HG02642 (cell line): ENCODE measurements at regions not wholly inside any gene's neighbourhood (a gene's known extent, or its start where the extent isn't known, plus 50 kb on each side); places are given as distances from the start of the nearest gene placed in this dataset.

Experiments used
- ATAC-seq: cut with Tn5 transposase; IDR thresholded peaks from one replicate; pipeline ENCODE4 v1.9.1; 2021; ENCODE audit warnings: mild to moderate bottlenecking; ENCODE audit not compliant: unreplicated experiment, poor library complexity

DNA sequence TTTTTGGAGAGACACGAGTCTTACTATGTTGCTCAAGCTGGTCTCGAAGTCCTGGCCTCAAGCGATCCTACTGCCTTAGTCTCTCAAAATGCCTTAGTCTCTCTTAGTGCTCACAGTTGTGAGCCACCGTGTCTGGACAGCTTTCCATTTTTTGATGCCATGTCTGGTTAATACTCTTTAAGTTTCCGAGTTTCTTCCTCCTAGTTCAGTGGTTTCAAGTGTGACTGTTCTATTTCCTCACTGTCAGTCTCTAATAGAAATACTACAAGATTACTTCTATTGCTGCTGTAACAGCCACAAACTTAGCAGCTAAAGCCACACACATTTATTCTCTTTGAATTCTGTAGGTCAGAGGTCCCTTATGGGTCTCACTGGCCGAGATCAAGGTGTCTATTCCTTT, 125.1 kb upstream of the MGAT5 start:
- ATAC-seq, result no peak

DNA sequence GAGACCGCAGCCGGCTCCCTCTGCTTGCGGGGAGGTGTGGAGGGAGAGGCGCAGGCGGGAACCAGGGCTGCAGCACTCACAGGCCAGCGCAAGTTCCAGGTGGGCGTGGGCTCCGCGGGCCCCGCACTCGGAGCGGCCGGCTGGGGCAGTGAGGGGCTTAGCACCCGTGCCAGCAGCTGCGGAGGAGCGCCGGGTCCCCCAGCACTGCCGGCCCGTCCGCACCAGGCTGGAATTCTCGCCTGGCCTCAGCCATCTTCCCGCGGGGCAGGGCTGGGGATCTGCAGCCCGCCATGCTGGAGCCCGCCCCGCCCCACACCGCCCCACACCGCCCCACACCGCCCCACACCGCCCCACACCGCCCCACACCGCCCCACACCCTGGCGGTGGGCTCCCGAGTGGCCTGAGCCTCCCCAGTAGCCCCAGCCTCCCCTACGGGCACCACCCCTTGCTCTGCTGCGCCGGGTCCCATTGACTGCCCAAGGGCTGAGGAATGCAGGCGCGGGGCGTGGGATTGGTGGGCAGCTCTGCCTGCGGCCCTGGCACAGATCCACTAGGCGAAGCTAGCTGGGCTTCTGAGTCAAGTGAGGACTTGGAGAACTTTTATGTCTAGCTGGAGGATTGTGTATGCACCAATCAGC, 123.9 kb upstream of the MGAT5 start:
- no peak for ATAC-seq

DNA sequence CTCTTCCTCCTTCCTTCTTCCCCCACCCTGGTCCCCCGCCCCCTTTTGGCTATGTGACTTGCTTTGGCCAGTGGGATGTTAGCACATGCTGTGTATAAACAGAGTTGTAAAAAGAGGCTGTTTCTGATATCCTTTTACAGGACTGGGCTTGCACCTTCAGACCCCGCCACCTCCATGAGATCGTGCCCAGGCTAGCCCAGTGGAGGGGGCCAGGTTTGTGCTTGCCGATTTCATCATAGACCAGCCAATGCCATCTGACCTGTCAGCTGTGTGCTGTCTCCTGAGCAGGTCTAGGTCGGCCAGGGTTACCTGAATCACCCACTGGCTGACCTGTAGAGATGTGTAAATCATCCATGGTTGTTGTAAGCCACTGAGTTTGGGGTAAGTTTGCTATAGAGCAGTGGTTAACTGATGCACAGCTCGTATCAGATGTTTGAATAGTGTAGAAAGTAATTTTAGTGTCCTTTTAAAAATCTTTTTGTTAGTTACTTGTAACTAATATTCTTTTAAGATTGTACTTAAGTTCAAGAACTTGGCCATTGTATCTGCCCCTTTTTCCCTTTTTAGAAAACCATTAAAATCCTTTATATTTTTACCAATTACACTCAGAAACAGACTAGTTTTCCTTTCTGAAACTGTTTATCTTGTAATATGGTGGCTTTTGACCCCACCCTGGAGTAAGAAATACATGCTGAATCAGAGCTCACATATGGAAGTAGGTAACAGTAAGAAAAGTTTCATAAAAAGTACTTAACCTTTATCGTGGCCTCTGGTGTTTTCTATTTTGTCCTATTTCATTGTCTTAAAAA, 122.0 kb upstream of the MGAT5 start:
- no peak for ATAC-seq

DNA sequence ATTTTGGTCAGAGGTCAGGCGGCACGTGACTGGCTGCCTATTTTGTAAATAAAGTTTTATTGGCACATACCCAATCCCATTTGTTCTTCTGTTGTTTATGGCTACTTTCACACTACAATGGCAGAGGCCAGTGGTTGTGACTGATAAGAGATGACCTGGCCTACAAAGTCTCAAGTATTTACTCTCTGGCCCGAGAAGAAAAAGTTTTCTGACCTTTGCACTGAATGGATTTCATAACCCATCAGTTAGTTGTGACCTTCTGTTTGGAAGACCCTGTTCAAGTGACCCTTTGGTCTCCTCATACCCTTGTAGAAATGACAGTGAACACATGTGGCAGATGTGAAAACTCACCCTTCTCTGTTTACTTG, 121.4 kb upstream of the MGAT5 start:
- ATAC-seq, result no peak

DNA sequence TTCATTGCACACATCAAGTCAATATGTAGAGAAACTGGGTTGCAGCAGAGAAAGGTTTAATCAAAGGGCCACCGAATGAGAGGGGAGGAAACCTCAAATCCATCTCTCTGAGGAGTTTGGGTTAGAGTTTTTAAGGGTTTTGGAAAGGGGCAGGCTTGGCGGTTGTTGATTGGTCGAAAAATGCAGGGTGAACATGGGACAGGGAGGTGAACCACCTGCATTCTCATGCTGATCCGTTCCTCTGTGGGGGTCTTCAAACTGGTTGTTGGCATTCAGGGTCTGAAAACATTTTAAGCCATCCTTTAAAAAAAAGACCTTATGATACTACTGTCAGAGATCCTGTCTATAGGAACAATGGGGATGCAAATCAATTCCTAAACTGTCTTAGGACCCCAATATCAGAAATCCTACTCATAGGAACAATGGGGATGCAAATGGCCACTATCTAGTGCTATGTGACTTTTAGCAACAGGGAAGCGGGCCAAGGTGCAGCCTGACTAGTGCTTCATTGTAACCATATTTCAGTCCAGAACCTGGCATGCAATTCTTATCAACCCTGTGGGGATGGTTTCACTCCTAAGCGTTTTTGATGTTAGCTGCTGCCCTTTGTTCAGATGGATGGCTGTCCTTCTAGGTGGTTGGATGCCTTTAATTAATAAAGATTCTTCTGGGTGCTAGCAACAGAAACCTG, 120.1 kb upstream of the MGAT5 start:
- ATAC-seq, result no peak

DNA sequence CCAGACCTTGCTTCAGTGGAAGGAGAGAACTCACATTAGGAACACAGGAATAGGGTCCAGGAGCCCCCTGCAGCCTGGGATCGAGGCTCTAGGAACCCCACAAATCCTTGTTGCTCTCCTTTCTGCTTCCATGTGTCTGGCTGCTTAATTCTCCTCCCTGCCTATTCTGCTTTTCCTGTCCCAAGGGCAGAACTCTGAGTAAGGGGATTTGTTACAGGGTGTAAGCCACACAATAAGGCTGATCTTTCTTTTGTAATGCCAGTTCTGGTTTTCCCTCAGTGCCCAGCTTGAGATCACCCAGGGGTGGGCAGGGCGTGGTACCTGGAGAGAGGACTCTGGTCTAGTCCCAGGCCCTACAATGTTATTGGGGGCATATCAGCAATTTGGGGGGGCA, 119.6 kb upstream of the MGAT5 start:
- no peak for ATAC-seq

DNA sequence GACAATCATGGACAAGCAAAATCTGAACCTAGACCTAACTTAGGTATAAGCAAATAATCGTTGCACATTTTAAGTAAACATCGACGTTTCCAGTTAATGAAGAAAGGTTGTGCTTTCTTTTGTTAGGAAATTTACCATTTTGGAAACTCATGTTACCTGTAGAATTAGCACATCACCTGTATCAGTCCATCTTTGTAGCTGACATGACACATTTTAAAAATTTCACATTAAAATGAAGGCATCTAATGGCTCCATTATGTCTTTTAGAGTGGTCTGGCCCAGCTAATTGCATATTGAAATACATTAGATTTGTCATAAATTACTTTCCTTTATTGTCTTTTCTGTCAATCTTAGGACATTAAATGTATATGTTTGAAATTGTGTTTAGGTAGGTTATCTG, 119.0 kb upstream of the MGAT5 start:
- no peak for ATAC-seq

DNA sequence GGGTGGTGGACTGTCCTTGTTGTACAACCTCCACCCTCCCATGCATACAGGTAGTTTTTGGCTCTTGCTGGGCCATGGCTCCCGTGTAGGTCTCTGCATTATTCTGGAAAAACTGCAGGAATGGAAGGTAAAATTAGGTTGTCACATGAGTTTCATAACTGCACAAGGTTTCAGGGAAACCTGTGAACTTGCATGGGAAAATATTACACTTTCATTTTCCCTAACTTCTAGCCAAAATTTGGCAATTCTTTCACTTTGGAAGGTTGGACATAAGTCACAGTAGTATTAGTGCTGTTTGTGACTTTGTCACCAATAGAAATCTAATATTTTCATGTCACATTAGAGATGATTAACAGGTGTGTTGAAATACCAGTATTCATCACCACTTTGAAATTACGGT, 118.1 kb upstream of the MGAT5 start:
- no peak for ATAC-seq

DNA sequence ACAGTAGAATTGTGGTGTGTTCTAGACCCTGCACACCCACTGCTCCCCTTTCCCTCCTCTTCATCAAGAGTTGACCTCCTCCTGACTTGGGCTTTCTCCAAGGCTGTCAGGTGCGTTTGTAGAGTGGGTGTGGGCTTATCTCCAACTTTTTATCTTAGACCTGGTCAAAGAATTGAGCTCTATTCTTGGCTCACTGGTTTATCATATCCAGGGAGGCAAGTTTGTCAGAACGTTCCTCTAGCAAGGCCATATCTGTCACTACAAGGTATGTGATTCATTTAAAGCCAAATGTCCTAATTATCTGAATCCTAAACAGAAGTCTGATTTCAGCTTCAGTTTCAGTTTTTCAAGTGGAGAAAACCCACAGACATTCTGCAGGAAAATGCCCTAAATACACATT, 117.1 kb upstream of the MGAT5 start:
- no peak for ATAC-seq

DNA sequence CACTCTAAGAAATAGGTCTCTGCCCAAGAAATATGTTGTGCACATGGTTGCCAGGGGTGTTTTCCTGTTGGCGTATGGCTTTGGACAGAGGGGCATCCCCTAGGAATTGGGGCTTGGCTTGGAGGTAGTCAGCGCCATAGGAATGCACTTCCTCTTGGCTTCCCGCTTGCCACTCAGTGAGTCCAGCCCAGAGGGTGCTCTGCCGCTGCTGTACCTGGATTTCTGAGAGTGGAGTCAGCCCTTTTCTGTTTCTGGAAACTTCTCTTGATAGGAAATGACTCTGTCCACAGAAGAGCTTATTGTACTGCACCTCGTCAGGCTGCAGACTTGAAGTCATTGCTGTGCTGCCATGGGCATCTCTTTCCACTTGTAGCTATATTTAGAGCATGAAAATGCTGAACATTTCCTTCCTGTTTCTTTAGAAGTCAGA, 116.7 kb upstream of the MGAT5 start:
- ATAC-seq, result no peak

DNA sequence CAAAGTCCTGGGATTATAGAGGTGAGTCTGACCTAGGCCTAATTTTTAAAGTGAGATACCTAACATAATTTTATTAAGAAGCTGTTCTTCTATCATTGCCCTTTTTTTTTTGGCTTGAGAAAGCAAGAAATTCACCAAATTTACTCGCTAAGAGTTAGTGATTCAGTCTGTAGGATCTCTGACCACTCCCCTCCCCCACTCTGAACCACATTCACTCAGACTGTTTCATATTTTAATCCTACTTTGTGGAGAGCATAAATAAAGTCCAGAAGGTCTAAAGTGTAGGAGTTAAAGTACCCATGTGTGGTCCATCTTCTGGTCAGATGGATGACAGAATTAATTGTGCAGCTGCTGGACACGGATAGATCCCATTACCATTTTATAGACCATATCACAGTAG, 115.8 kb upstream of the MGAT5 start:
- no peak for ATAC-seq

DNA sequence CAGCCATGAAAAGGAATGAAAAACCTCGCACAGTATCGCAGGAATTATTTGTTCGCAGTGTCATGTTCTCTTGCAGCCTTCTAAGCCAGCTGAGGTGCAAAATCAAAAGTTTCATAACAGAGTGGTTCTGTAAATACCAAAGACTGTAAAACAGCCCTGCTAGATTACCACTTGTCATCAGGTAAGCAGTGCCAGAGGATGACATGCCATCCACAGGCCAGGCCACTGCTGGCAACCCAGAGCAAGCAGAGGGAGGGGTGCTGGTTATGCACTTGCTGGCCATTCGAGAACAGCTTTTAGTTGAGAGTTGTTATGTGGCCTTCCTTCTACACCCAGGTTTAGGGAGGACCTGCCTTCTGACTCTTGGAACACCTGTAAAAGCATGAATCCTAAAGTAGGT, 114.3 kb upstream of the MGAT5 start:
- no peak for ATAC-seq

DNA sequence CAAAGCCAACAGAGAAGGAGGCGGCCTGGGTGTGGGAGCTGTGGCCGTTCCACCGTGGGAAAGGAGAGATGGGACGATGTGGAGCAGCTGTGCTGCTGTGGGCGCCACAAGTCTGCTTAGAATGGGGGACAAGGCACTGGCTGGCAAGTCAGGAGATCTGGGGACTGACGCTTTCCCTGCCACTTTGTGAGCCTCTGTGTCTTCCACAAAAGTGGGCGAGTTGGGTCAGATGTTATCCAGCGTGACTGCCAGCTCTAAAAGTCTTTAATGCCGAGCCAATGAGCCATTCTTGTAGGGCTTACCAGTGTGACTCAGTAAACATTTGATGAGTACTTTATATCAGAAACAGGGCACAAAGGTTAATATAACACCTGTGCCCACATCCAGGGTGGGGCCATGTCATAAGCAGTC, 113.6 kb upstream of the MGAT5 start:
- no peak for ATAC-seq

DNA sequence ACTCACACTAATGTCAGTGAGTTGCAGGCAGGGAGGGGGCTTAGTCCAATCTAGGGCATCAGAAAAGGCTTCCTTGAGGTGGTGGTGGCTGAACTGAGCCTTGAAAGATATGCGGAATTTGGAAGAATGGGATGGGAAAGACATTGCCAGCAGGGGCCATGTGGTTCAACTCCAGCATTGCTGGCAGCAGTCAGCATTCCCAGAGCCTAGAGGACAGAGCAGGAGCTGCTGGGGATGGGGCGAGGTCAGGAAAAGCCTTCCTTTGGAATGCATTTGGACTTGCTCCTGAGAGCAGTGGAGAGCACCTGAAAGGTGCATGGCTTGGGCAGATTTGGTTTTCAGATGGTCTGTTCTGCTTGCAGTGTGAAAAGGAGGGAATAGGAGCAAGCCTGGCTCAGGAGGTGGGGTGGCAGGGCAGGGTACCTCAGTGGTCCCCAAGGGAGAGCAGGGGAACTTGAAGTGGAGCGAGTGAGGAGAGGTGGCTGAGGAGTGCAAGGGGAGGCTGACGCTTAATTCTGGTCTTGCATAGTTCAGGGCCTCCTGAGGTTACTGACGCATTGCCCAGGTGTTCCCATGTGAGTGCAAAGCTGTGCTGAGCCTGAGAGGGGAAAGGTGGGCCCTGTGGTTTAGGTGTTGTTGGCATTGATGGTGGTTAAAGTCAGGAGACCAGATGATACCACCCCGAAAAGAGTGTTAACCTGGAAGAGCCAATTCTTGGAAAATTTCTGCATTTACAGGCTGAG, 112.1 kb upstream of the MGAT5 start:
- no peak for ATAC-seq

DNA sequence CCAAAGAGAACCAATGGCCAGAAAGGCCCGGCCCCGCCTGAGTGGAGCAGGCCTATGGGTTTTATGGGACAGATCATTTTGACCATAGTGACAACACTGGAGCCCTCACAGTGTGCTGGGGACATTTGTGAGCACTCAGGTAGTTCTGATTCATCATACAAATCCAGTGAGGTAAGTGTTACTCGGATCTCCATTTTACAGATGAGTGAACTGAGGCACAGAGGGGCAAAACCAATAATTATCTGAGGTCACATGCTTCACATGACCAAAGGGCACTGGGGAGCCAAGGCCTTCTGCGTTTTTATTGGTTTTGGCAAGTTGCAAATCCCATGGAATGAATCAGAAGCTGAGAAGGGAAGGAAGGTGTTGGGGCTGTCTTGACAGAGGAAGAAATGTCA, 111.5 kb upstream of the MGAT5 start:
- no peak for ATAC-seq

DNA sequence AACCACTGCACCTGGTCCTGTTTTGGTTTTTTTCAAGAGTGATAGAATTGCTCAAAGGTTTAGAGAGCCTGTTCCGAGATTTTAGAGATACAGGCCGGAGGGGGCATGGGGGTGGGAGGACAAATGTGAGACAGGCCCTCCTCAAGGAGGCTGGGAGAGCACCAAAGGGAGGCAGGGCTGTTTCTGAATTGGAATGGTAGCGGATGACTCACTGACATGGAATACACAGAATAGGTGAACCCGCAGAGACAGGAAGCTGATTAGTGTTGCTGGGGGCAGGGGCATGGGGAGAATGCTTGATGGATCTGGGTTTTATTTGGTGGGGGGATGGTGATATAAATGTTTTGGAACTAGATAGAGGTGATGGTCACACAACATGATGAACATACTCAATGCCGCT, 111.0 kb upstream of the MGAT5 start:
- ATAC-seq, result no peak

DNA sequence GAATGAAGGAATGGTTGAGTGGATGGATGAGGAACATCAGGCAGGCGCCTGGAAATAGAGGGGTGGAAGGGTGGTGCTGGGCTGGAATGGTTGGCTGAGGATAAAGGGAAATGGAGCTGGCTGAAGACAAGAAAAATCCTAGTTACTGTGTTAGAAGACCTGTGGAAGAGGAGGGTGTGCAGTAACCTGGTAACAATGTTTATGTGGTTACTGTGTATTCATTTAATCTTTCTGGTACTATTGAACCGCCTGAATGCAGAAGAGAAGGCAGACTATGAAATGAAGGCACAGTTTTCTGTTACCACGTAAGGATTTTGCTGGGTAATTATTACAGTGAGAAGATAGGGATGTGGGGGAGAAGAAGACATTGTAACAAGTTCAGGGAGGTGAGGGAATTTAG, 110.3 kb upstream of the MGAT5 start:
- ATAC-seq, result no peak

DNA sequence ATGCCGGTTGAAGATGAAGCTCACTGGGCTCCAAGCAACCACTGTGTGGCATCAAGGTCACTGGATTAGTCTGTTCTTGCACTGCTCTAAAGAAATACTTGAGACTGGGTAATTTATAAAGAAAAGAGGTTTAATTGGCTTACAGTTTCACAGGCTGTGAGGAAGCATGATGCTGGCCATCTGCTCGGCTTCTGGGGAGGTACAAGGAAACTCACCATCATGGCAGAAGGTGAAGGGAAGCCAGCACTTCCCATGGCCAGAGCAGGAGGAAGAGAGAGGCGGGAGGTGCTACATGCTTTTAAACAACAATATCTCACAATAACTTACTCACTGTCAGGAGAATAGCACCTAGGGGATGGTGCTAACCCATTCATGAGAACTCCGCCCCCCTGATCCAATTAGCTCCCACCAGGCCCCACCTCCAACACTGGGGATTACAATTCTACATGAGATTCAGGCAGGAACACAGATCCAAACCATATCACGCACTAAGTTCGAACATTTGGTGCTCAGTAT, 109.7 kb upstream of the MGAT5 start:
- no peak for ATAC-seq

DNA sequence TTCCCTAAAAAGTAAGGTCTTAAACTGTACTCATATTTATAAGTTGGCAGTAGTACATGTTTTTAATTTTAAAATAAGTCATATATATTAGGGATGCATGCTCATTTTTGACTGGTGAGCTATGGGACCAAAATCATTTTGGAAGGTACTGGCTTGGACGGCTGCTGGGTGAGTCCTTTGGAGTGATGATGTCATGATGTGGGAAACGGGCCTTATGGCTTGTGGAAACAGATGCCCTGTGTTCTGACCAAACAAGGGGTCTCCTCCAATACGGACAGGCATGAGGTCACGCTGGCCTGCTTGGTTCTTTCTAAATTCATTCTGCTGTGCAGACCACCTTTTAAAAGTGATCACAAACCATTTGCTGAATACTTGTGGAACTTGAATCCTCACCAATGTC, 109.2 kb upstream of the MGAT5 start:
- ATAC-seq, result no peak

DNA sequence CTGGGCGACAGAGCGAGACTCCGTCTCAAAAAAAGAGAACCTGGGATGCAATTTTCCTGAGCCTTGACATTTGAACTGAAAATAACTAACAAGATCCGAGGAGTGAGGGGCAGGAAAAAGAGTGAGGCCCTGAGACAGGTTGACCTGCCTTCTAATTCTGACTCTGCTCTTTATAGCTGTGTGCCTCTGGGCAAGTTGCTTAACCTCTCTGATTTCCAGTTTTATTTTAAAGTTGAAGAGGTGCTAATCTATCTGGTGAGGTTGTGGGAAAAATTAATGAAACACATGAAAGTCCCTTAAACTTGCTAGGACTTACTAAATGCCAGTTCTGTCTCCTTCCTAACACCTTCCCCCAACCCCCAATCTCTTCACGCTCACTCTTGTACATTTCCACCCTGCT, 108.4 kb upstream of the MGAT5 start:
- ATAC-seq, result no peak

DNA sequence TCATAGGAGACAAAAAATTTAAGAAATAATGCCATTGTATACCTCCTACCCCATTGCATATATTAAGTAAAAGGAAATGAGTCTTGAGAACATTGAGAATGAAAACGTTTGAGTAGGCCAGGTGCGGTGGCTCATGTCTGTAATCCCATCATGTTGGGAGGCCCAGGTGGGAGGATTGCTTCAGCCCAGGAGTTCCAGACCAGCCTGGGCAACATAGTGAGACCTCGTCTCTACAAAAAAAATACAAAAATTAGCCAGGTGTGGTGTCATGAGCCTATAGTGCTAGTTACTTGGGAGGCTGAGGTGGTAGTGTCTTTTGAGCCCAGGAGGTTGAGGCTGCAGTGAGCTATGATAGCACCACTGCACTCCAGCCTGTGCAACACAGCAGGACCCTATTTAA, 107.7 kb upstream of the MGAT5 start:
- no peak for ATAC-seq
